ENCODE measurements at regions not wholly inside any gene's neighbourhood (a gene's known extent, or its start where the extent isn't known, plus 50 kb on each side); places are given as distances from the start of the nearest gene placed in this dataset.

DNA sequence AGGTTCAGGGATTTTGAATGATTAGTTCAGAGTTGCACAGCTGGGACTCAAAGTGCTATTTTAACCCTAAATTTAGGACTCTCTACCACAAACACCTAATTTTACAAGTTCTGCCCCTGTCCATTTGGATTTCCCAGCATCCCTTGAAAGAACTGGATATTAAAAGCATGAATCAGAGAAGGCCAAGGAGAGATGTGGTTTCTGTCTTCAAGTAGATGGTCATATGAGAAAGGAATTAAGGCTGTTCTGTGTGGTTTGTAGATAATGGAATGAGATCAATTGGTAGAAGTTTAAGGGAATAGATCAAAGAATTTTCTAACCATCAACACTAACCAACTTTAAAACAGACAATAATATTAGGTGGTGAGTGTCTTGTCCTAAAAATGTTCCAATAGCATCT is 106.4 kb upstream of the TENM4 start:
- TF ChIP-seq, protein P1, sequence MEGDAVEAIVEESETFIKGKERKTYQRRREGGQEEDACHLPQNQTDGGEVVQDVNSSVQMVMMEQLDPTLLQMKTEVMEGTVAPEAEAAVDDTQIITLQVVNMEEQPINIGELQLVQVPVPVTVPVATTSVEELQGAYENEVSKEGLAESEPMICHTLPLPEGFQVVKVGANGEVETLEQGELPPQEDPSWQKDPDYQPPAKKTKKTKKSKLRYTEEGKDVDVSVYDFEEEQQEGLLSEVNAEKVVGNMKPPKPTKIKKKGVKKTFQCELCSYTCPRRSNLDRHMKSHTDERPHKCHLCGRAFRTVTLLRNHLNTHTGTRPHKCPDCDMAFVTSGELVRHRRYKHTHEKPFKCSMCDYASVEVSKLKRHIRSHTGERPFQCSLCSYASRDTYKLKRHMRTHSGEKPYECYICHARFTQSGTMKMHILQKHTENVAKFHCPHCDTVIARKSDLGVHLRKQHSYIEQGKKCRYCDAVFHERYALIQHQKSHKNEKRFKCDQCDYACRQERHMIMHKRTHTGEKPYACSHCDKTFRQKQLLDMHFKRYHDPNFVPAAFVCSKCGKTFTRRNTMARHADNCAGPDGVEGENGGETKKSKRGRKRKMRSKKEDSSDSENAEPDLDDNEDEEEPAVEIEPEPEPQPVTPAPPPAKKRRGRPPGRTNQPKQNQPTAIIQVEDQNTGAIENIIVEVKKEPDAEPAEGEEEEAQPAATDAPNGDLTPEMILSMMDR (IDR thresholded peaks at IDR 0.05; ENCODE audit: insufficient read depth, low read length, severe bottlenecking): no peak
- DNase-seq (ENCODE audit: low read depth) (no peak), FAIRE-seq (no peak)
- Histone ChIP-seq H3K27me3 (ENCODE audit: control insufficient read depth, insufficient read depth, low read length) (peaks cover 2% of the 10 kb centered on the region), H3K36me3 (ENCODE audit: control insufficient read depth, insufficient read depth, low read length) (no peaks in the 10 kb centered on the region), H3K4me3 (ENCODE audit: low read depth, low read length) (no peak overlapping the region)

DNA sequence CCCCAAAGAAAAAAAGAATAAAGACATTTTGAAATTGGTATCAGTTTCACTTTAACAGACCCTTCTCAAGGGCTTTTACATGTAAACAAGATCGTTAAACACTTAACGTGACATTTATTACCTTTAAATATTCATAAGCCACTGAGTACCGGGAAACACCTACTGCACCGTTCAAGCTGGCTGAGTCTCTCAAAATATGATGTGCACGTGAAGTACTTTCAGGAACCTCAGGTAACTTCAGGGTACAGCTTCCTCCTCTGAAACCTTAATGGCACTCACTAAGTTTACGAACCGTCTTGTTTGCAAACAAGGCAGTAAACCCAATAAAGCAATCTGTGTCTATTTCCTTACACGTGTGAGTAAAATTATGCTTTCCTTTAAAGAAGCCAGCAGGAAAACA is 105.5 kb upstream of the TENM4 start:
- FAIRE-seq: no peak
- Histone ChIP-seq H3K27me3 (ENCODE audit: control insufficient read depth, insufficient read depth, low read length) (peaks cover 2% of the 10 kb centered on the region), H3K36me3 (ENCODE audit: control insufficient read depth, insufficient read depth, low read length) (no peaks in the 10 kb centered on the region), H3K4me3 (ENCODE audit: low read depth, low read length) (no peak overlapping the region)
- DNase-seq (ENCODE audit: low read depth): peak; percentile 58
- TF ChIP-seq, protein P1 (IDR thresholded peaks at IDR 0.05; ENCODE audit: insufficient read depth, low read length, severe bottlenecking): no peak

DNA sequence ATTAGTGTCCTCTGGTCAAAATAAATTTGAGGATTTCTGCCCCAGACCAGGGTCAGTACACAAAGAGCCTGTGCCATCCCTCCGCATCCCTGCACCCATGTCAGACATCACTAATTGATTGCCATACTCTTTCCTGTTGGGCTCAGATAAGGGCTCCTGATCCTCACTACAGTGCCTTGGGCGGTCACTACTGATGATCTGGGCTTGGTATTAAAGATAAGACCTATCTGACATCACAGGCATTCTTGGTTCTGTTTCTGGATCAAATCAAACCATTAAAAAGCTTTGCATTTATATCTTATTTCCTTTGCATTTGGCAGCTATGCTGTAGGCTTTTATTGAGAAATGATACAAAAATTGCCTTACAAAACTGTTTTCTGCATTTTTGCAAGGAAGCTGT is 103.5 kb upstream of the TENM4 start:
- FAIRE-seq: no peak

DNA sequence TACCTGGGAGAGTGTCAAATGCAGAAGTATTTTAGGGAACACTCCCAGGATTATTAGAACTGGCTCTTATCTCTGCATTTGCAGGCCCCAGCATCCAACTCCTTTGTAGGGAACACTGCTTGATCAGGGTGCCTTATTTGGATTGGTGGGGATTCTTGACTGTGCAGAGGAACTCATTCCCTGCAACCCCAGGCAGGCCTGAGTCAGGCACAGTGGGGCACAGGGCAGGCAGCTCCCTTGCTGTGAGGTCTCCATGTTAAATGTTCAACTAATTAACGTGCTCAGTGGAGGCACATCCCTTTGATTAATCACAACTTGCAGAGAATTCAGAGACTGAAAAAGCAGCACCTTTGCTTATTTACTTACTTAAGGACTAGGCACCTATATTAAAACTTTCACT is 102.3 kb upstream of the TENM4 start:
- FAIRE-seq (no peak), DNase-seq (ENCODE audit: low read depth) (no peak)
- no peak overlapping the region for H3K4me3 ChIP-seq (ENCODE audit: low read depth, low read length)
- no peaks in the 10 kb centered on the region for H3K27me3 ChIP-seq (ENCODE audit: control insufficient read depth, insufficient read depth, low read length)
- H3K36me3 ChIP-seq (ENCODE audit: control insufficient read depth, insufficient read depth, low read length): no peaks in the 10 kb centered on the region
- TF ChIP-seq, protein P1 (IDR thresholded peaks at IDR 0.05; ENCODE audit: insufficient read depth, low read length, severe bottlenecking): no peak

More for the DNA sequence above, 103.5 kb upstream of the TENM4 start:
- H3K4me3 ChIP-seq (ENCODE audit: low read depth, low read length): no peak overlapping the region
- no peak for DNase-seq (ENCODE audit: low read depth)
- no peaks in the 10 kb centered on the region for H3K27me3 ChIP-seq (ENCODE audit: control insufficient read depth, insufficient read depth, low read length)
- TF ChIP-seq, protein P1 (IDR thresholded peaks at IDR 0.05; ENCODE audit: insufficient read depth, low read length, severe bottlenecking): no peak
- no peaks in the 10 kb centered on the region for H3K36me3 ChIP-seq (ENCODE audit: control insufficient read depth, insufficient read depth, low read length)

DNA sequence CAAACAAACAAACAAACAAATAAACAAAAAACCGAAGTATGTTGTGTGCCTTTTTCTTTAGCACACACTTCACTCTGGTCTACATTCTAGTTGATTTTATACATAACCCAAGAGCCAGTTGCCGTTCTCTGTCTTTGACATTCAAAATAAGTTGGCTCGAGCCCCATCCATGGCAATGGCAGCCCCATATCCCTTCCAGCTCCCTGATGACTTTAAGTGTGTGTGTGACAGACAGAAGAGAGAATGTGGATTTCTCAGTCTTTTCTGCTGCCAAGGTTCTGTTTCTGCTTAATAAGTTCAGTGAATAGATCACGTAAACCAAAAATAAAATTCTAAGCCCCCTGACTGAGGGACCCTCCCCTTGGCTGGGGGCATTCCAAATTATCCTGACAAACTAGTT is 100.6 kb upstream of the TENM4 start:
- no peaks in the 10 kb centered on the region for H3K36me3 ChIP-seq (ENCODE audit: control insufficient read depth, insufficient read depth, low read length)
- TF ChIP-seq, protein P1 (IDR thresholded peaks at IDR 0.05; ENCODE audit: insufficient read depth, low read length, severe bottlenecking): no peak
- no peaks in the 10 kb centered on the region for H3K27me3 ChIP-seq (ENCODE audit: control insufficient read depth, insufficient read depth, low read length)
- FAIRE-seq (no peak), DNase-seq (ENCODE audit: low read depth) (no peak)
- H3K4me3 ChIP-seq (ENCODE audit: low read depth, low read length): no peak overlapping the region

DNA sequence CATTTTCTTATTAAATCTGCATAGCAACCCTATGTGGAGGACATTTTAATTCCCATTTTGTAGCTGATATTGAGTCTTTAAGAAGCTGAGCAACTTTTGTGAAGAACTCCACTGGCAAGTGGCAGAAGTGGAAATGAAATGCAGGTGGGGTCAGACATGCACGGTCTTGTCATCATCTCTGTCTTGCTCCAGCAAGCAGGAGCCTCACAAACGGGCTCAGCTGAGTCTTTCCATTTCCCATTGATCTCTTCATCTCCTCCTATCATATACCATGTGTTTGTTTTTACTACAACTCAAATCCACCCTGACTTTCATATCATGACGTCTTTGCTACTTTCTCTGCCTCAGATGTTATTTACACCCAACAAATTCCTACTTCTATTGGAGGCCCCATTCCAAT is 97.9 kb upstream of the TENM4 start:
- H3K27me3 ChIP-seq (ENCODE audit: control insufficient read depth, insufficient read depth, low read length): no peaks in the 10 kb centered on the region
- TF ChIP-seq, protein P1 (IDR thresholded peaks at IDR 0.05; ENCODE audit: insufficient read depth, low read length, severe bottlenecking): no peak
- DNase-seq (ENCODE audit: low read depth): peak; percentile 76
- H3K36me3 ChIP-seq (ENCODE audit: control insufficient read depth, insufficient read depth, low read length): no peaks in the 10 kb centered on the region
- no peak overlapping the region for H3K4me3 ChIP-seq (ENCODE audit: low read depth, low read length)
- no peak for FAIRE-seq
